Mesothelial cell of epicardium (in vitro differentiated cells): ENCODE measurements at regions not wholly inside any gene's neighbourhood (a gene's known extent, or its start where the extent isn't known, plus 50 kb on each side); places are given as distances from the start of the nearest gene placed in this dataset.

ENCODE experiments used
- DNase-seq, 2 experiments: peaks; one replicate each; pipeline ENCODE4 v3.0.0; 2021; ENCODE audit warnings: low spot score in 2 of 2; ENCODE audit not compliant: unreplicated experiment in 2 of 2
- H3K27ac Mint-ChIP-seq: 2 replicates; pipeline ENCODE4 v1.8.0; 2021; ENCODE audit warnings: mixed read lengths
- H3K27me3 Mint-ChIP-seq: 2 replicates; pipeline ENCODE4 v1.8.0; 2021; ENCODE audit warnings: low read depth, mixed read lengths
- H3K36me3 Mint-ChIP-seq: 2 replicates; pipeline ENCODE4 v1.8.0; 2021; ENCODE audit warnings: mixed read lengths
- H3K4me1 Mint-ChIP-seq: 2 replicates; pipeline ENCODE4 v1.8.0; 2021; ENCODE audit warnings: mixed read lengths
- H3K4me3 Mint-ChIP-seq: 2 replicates; pipeline ENCODE4 v1.8.0; 2021; ENCODE audit warnings: mild to moderate bottlenecking, moderate library complexity, mixed read lengths
- H3K9me3 Mint-ChIP-seq: 2 replicates; pipeline ENCODE4 v1.8.0; 2021; ENCODE audit warnings: mixed read lengths
- CTCF ChIP-seq: fragments of 200-600 bp; sonication (generic); IDR thresholded peaks from one replicate; pipeline ENCODE4 v1.5.0; 2021; ENCODE audit warnings: antibody characterized with exemption; ENCODE audit not compliant: unreplicated experiment

GRCh38 chr2:215731108-215731658 lies 282.2 kb downstream of the MREG start:
- Mint-ChIP-seq H3K36me3 (peaks cover 4% of the 10 kb centered on the region), H3K27ac (no peak overlapping the region), H3K27me3 (no peaks in the 10 kb centered on the region), H3K4me3 (no peak overlapping the region), H3K4me1 (no peaks in the 10 kb centered on the region), H3K9me3 (peaks cover 26% of the 10 kb centered on the region)
- no peak for DNase-seq
- TF ChIP-seq CTCF: no peak

- Mint-ChIP-seq H3K36me3 (peaks cover 4% of the 10 kb centered on the region), H3K4me3 (no peak overlapping the region), H3K9me3 (peaks cover 28% of the 10 kb centered on the region), H3K27me3 (no peaks in the 10 kb centered on the region), H3K4me1 (no peaks in the 10 kb centered on the region), H3K27ac (no peak overlapping the region)
- no peak for TF ChIP-seq CTCF
- DNase-seq: no peak
Observed at GRCh38 chr2:215729985-215730620, 283.2 kb downstream of the MREG start.

DNA sequence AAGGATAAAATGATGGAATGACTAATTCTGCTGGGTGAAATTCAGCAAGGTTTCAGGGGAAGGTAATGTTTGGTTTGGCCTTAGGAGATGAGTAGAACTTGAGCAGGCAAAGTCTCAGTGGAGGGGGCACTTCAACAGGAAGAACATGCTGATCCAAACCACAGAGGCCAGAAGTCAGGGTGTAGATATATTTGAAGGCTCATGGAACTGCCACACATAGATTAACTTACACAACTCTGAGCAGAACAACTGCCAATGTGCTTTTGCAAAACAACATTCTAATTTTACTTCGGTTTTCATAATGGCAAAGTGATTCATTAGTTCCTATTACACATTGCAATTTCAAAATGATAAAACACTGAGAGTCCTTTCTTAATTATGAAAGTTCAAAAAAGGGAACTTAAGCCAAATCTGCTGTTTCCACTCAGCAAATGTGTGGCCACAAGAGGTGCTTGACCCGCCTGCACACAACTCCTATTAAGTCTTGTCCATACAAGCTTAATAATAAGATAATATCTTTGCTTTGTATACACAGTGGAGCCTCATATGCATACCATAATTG lies 284.8 kb downstream of the MREG start:
- Mint-ChIP-seq H3K36me3 (peaks cover 4% of the 10 kb centered on the region), H3K4me1 (no peaks in the 10 kb centered on the region), H3K4me3 (no peak overlapping the region), H3K9me3 (peaks cover 27% of the 10 kb centered on the region), H3K27me3 (no peaks in the 10 kb centered on the region), H3K27ac (no peak overlapping the region)
- no peak for TF ChIP-seq CTCF
- no peak for DNase-seq

DNA sequence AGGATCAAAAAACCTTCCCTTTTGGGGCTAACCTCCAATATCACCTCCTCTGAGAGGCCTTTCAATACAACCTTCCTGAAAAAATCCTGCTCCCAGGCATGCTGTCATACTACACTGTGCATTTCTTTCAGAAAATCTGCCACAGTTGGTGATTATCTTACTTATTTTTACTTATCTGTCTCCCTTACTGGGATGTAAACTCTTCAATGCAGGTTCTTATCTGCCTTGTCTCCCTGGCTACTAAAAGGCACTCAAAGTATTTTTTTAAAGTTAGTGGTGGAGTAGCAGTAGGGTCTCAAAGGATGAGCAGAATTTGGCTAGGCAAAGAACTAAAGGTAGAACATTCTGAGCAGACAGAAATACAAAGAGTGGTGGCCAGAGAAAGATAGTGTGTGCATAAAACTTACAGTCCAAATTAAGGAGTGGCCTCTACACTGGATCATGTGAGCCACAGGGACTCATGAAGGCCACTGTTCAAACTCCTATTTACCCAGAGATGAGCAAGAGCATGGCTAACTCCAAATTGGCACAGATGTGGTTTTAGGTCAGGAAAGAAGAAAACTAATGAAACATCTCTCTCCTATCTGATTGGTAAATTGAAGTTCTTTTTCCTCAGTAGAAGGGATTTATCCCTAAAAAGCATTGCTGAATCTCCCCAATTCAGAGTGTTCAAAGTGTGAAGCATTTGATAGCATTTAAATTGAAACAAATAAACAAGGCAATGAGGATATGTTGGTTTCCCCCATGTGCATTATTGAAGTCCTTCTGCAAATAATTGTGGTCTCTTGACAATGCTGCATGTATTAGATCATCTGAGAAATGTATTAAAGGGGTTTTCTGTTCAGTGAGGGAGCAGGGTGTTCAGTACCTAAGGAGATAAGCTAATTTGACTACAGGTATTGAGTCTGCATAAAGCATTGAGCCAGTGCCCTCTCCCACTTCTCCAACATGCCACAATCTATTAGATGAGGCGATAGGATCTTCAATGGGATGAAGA lies 285.5 kb downstream of the MREG start:
- Mint-ChIP-seq H3K36me3 (no peaks in the 10 kb centered on the region), H3K27ac (no peak overlapping the region), H3K4me1 (peaks cover 5% of the 10 kb centered on the region), H3K4me3 (no peak overlapping the region), H3K9me3 (peaks cover 20% of the 10 kb centered on the region), H3K27me3 (no peaks in the 10 kb centered on the region)
- TF ChIP-seq CTCF: no peak
- no peak for DNase-seq

- no peak for TF ChIP-seq CTCF
- Mint-ChIP-seq H3K4me3 (no peak overlapping the region), H3K4me1 (peaks cover 9% of the 10 kb centered on the region), H3K27me3 (no peaks in the 10 kb centered on the region), H3K27ac (no peak overlapping the region), H3K36me3 (no peaks in the 10 kb centered on the region), H3K9me3 (peaks cover 14% of the 10 kb centered on the region)
- no peak for DNase-seq
Observed at GRCh38 chr2:215726070-215726469, 287.3 kb downstream of the MREG start.
